GM04504 (cell line): ENCODE measurements at regions not wholly inside any gene's neighbourhood (a gene's known extent, or its start where the extent isn't known, plus 50 kb on each side); places are given as distances from the start of the nearest gene placed in this dataset.

Experiments
- DNase-seq: peaks from one replicate; pipeline ENCODE4 v3.0.0-alpha.2; 2012; ENCODE audit warnings: low read depth

DNA sequence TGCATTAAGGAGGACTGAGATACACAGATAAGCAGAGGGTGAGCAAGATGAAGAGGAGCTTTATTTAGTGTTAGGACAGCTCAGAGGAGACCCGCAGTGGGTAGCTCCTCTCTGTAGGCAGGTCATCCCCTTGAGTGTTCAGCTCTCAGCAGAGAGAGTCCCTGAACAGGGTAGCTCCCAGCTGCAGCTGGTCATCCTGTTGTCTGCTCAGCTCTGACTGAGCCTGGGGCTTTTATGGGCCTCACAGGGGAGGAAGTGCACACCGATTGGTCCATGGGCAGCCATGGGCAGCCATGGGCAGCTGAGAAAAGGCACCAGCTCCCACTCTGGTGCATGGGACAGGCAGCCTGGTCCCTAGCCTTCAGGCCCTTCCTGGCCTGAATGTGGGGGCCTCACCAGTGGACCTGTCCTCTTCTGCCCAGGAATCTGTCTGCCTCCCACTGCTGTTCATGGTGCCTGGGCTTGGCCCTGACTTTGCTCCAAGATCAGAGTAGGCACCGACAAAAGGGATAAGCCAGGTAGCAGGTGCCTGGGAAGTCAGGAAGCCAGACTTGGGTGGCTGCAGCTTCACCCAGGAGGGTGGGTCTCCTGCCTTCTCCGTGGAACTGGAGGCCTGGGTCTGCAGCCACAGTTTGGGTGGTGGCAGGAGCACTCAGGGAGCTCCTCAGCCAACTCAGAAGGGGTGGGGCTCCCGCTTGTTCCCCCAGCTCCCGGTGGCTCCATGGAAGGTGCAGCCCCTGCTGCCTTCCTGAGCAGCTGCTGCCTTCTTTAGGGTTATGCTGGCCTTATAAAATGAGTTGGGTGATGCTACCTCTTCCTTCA, 54.7 kb downstream of the MYEOV start:
- DNase-seq = no peak

DNA sequence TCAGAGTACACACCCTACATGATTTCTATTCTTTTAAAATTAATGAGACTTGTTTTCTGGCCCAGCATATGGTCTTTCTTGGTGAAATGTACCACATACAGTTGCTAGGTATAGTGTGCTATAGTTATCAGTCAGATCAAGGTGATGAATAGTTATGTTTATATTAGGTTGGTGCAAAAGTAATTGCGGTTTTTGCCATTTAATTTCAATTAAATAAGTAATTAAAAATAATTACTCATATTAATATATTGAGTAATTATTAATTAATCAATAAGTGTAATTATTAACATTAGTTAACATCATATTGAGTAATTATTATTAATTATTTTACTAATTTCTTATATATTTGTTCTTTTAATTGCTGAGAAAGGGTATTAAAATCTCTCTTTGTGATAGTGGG, 56.1 kb downstream of the MYEOV start:
- no peak for DNase-seq

- DNase-seq = no peak
Measured at GRCh38 chr11:69350596-69350995, 56.6 kb downstream of the MYEOV start.

DNA sequence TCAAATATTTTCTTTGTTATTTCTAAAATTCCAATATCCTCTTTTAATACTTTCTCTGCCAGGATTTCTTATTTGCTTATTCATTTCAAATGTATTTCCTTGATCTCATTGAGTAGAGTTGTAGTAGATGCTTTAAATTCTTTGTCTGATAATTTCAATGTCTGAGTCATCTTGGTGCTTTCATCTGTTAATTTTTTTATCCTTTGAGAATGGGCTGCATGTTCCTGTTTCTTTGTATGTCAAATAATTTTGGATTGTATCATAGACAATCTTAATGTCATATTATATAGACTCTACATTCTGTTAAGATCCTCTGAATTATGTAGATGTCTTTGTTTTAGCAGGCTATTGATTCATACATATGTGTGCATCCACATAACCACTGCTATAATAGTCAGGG, 57.5 kb downstream of the MYEOV start:
- DNase-seq = no peak

GRCh38 chr11:69352166-69352565, 58.2 kb downstream of the MYEOV start:
- no peak for DNase-seq

DNA sequence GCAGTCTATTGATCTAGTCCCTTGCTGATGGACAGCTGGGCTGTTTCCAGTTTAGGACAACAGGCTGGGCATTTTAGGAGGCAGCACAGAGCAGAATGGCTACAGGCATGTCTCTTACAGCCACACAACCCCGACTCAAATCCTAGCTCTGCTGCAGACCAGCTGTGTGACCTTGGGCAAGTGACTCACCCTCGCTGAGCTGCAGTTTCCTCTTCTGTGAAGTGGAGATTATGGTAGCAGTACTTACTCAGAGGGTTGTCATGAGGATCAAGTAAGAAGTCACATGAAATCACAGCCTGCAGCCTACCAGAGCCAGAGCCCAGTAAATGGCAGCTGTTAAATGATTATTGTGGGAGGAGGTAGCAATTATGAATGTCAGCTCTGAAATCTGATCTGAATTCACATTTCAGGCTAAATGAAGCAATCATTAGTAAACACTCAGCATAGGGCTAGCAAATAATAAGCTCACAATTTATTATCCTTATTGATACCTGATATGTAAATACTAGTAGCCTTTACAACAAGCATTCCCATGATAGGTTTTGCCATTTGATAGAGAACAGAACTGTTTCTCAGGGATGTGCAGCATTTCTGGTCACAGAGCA, 58.9 kb downstream of the MYEOV start:
- DNase-seq = peak; percentile 84

DNA sequence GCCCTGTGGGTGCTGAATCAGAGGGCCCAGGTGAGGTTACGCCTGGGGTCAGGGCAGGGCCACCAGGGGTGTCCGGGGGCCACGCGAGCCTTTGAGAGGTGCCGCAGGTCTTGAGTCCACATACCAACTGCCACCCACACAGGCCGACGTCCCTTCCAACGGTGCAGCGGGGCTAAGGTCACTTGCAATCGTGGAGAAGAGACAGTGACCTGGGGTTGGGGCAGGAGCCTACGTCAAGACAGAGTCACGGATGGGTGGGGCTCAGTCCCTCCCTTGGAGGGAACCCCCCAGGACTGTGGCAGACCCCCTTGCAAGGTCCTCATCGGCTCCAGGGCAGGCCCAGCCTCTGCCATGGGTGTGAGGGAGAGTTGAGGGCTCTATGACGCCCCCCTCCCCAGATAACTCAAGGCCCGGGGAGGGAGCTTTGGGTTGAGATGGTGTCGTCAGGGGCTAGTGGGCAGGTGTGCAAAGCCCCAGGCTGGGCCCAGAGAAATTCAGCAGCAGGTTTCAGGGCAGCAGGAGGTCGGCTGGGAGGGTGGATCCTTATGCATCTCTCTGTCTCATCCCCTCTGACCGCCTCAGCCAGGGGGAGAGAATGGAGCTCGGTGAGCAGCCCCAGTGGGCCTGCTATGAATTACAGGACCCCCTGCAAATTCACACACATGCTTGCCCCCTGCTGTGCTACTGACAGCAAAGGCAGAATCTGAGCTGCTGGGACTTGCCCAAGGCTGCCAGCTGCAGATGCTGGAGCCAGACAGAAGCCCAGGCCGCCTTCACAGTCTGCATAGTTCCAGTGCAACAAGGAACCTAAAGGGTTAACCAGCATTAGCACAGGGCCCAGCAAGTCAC, 60.0 kb downstream of the MYEOV start:
- DNase-seq = no peak

DNA sequence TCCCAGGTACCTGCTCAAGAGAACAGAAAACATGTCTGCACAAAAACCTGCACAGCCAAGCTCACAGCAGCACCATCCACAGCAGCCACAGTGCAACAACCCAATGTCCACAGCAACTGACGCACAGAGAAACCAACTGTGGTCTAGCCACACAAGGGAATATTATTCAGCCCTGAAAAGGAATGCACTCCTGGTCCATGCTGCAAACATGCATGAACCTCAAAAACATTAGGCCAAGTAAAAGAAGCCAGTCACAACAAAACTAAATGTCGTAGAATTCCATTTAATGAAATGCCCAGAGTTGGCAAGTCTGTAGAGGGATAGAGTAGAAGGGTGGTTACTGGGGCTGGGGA, 60.6 kb downstream of the MYEOV start:
- no peak for DNase-seq

- DNase-seq = no peak
Measured at GRCh38 chr11:69355346-69355940, 61.5 kb downstream of the MYEOV start.

- DNase-seq = no peak
Measured at GRCh38 chr11:69355959-69356702, 62.2 kb downstream of the MYEOV start.

- DNase-seq = no peak
Measured at GRCh38 chr11:69356703-69357457, 62.9 kb downstream of the MYEOV start.

- no peak for DNase-seq
Measured at GRCh38 chr11:69357458-69358397, 63.8 kb downstream of the MYEOV start.

DNA sequence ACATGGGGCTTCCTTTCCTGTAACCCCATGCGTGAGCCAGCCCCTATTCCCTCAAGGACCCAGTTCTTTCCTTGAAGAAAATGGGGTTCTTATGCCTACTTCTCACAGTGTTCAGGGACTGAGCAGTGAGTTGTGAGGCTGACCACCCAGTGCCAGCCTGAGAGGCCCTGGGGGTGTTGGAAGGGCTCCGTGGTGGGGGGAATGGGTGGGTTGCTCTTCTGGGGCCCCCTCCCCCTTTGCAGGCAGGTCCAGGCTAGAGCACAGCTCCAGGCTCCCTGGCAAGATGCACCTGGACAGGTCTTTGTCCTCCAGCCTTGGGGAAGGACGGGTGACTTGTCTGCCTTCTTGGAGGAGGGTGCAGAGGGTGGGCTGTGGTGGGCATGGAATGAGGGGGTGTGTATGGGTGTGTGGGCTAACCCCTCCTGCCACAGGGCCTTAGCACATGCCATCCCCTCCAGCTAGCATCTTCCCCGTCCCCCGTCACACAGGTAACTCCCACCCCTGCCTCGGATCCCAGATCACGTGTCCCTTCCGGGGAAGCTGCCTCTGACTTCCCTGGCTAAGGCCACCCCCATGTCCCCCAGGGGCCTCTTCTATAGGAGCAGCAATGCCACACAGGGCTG, 64.6 kb downstream of the MYEOV start:
- DNase-seq = no peak

- DNase-seq = no peak
Measured at GRCh38 chr11:69359735-69360480, 66.0 kb downstream of the MYEOV start.

DNA sequence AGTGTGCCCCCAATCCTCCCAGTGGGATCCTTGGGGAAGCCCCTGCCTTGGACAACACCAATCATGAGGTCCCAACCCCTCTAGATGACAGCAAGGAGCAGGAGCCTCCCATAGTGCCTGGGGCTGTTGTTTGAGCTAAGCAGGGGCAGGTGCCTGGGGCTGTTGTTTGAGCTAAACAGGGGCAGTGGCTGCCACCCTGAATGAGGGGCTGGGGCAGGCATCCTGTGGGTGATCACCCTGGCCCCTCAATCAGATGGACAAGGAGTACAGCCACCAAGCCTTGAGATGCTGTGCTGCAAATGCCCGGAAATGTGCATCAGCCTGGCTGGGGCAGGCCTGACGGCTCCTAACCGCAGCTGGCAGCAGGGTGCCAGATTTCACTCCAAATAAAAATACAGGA, 66.7 kb downstream of the MYEOV start:
- no peak for DNase-seq

GRCh38 chr11:69361048-69361447, 67.1 kb downstream of the MYEOV start:
- no peak for DNase-seq

DNA sequence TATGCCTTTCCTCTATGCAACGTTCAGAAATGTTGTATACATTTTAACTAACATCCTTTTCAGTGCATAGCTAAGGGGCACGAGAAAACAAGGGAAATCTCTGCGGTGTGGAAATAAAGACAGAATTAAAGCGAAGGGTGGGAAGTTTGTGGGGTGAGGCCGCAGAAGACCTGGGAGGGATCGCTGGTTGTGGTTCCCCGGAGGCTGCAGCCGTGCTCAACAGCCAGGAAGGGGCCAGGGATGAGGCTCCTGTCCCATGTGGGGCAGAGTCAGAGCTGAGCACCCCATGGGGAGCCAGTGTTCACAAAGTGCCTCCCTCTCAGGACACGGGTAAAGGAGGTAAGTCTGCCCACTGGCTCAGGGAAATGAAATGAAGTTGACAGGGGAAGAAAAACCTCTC, 67.5 kb downstream of the MYEOV start:
- no peak for DNase-seq

- DNase-seq = no peak
Measured at GRCh38 chr11:69362315-69362714, 68.4 kb downstream of the MYEOV start.

GRCh38 chr11:69364921-69365320, 71.0 kb downstream of the MYEOV start:
- no peak for DNase-seq
